GM18861 (cell line): ENCODE measurements at regions not wholly inside any gene's neighbourhood (a gene's known extent, or its start where the extent isn't known, plus 50 kb on each side); places are given as distances from the start of the nearest gene placed in this dataset.
"Not testable (repeated sequence)": the region's sequence is repeated elsewhere in the genome, so short reads cannot be mapped to it uniquely, and the experiment has no call there.

ENCODE experiments used
- ATAC-seq: cut with Tn5 transposase; IDR thresholded peaks from one replicate; pipeline ENCODE4 v1.9.1; 2021; ENCODE audit not compliant: unreplicated experiment

- no peak for ATAC-seq
These were observed 83.8 kb upstream of the PPM1B start for GRCh38 chr2:44084850-44085249.

- ATAC-seq, result no peak
These were observed 82.0 kb upstream of the PPM1B start for GRCh38 chr2:44086629-44087028.

- peak; percentile 32 for ATAC-seq
These were observed 81.5 kb upstream of the PPM1B start for GRCh38 chr2:44087036-44087713.

- no peak for ATAC-seq
These were observed 81.0 kb upstream of the PPM1B start for GRCh38 chr2:44087714-44088092.

- not testable (repeated sequence) for ATAC-seq
These were observed 76.2 kb upstream of the PPM1B start for GRCh38 chr2:44092519-44092918.

- no peak for ATAC-seq
These were observed 74.7 kb upstream of the PPM1B start for GRCh38 chr2:44093970-44094369.

- ATAC-seq, result no peak
These were observed 71.3 kb upstream of the PPM1B start for GRCh38 chr2:44097322-44097907.

- ATAC-seq, result no peak
These were observed 70.6 kb upstream of the PPM1B start for GRCh38 chr2:44098050-44098449.

- ATAC-seq, result no peak
These were observed 69.8 kb upstream of the PPM1B start for GRCh38 chr2:44098891-44099290.

GRCh38 chr2:44100351-44100750 is 68.3 kb upstream of the PPM1B start:
- ATAC-seq, result peak; percentile 61

- no peak for ATAC-seq
These were observed 67.4 kb upstream of the PPM1B start for GRCh38 chr2:44101246-44101645.

GRCh38 chr2:44102790-44103562 is 65.7 kb upstream of the PPM1B start:
- ATAC-seq, result no peak

- no peak for ATAC-seq
These were observed 65.0 kb upstream of the PPM1B start for GRCh38 chr2:44103639-44104038.

GRCh38 chr2:44104855-44105271 is 63.8 kb upstream of the PPM1B start:
- no peak for ATAC-seq

- not testable (repeated sequence) for ATAC-seq
These were observed 62.2 kb upstream of the PPM1B start for GRCh38 chr2:44106509-44106908.

- ATAC-seq, result peak; percentile 86
These were observed 61.5 kb upstream of the PPM1B start for GRCh38 chr2:44107086-44107740.

- ATAC-seq, result no peak
These were observed 60.7 kb upstream of the PPM1B start for GRCh38 chr2:44107974-44108373.

- ATAC-seq, result no peak
These were observed 59.5 kb upstream of the PPM1B start for GRCh38 chr2:44109166-44109565.

GRCh38 chr2:44110444-44110843 is 58.2 kb upstream of the PPM1B start:
- ATAC-seq, result no peak

- no peak for ATAC-seq
These were observed 56.6 kb upstream of the PPM1B start for GRCh38 chr2:44112096-44112495.

GRCh38 chr2:44116319-44116718 is 52.4 kb upstream of the PPM1B start:
- no peak for ATAC-seq

GRCh38 chr2:44118257-44118656 is 50.4 kb upstream of the PPM1B start:
- no peak for ATAC-seq
